K562 (cell line): ENCODE measurements at regions not wholly inside any gene's neighbourhood (a gene's known extent, or its start where the extent isn't known, plus 50 kb on each side); places are given as distances from the start of the nearest gene placed in this dataset.
A peak's percentile ranks its signal among the peaks of the same experiment; 100 is the strongest.

ENCODE experiments used
- ATAC-seq: fragments of 200-7000 bp; cut with Tn5 transposase; 3 replicates; pipeline ENCODE4 v1.9.1; 2020; ENCODE audit warnings: moderate library complexity
- BruUV-seq: library from RNA; stranded (reverse); fragments of 400-500 nt; replicated peaks from 2 replicates; lab custom pipeline; 2021; lab: Mats Ljungman, UMichigan
- CTCF ChIA-PET: fragments of 300-600 bp; formaldehyde crosslinking; extraction: SDS; loops from one replicate; lab custom pipeline; 2021; ENCODE audit warnings: low intra/inter-chr PET ratio; lab: Yijun Ruan, JAX
- POLR2A ChIA-PET: fragments of 300-600, 350-650 bp; sonication (Branson Sonifier 250); formaldehyde crosslinking; extraction: SDS; loops from one replicate; lab custom pipeline; 2021; ENCODE audit warnings: antibody characterized with exemption, inconsistent platforms; lab: Yijun Ruan, JAX
- DNase-seq, 4 experiments: peaks; one replicate each; pipeline versions ENCODE4 v3.0.0 to v3.0.0-alpha.2; 2011 to 2018; ENCODE audit warnings: low spot score in 3 of 4, mixed read lengths in 3 of 4; ENCODE audit errors: extremely low read depth in 1 of 4
- FAIRE-seq: peaks from 2 replicates; lab custom pipeline; 2011; peaks lifted over from hg19 to GRCh38; lab: Jason Lieb, UNC
- H2AFZ ChIP-seq: 2 replicates; pipeline ENCODE4 v1.6.0; 2011; ENCODE audit warnings: low read depth, low read length, control low read depth, inconsistent platforms
- H3K27ac ChIP-seq: fragments of 200-600 bp; 3 replicates; pipeline ENCODE4 v1.8.0; 2011; ENCODE audit warnings: low read depth, mild to moderate bottlenecking, control low read depth, inconsistent platforms, low read length, moderate library complexity, mixed read lengths; ENCODE audit errors: extremely low read depth
- H3K27me3 ChIP-seq, 2 experiments: fragments of 300-600 bp in 1 of 2; 2 replicates in 1 of 2; 3 replicates in 1 of 2; pipeline versions ENCODE4 v1.6.0 to v1.8.0; 2011; ENCODE audit warnings: inconsistent platforms in 2 of 2, low read length in 2 of 2, mild to moderate bottlenecking in 1 of 2, mixed read lengths in 1 of 2, moderate library complexity in 1 of 2; ENCODE audit not compliant: control insufficient read depth in 2 of 2, insufficient read depth in 2 of 2
- H3K36me3 ChIP-seq: fragments of 300-600 bp; 3 replicates; pipeline ENCODE4 v1.8.0; 2011; ENCODE audit warnings: mild to moderate bottlenecking, low read length, inconsistent platforms; ENCODE audit not compliant: control insufficient read depth, insufficient read depth
- H3K4me1 ChIP-seq, 2 experiments: fragments of 200-600 bp in 1 of 2; replicated peaks in 1 of 2; 2 replicates in 1 of 2; 3 replicates in 1 of 2; pipeline versions ENCODE4 v1.5.1 to v1.8.0; 2011; ENCODE audit warnings: inconsistent platforms in 2 of 2, low read length in 2 of 2, mild to moderate bottlenecking in 1 of 2, mixed read lengths in 1 of 2, moderate library complexity in 1 of 2; ENCODE audit not compliant: control insufficient read depth in 2 of 2, insufficient read depth in 2 of 2
- H3K4me2 ChIP-seq: 2 replicates; pipeline ENCODE4 v1.6.1; 2011; ENCODE audit warnings: low read length, control low read depth, inconsistent platforms, mixed read lengths; ENCODE audit not compliant: insufficient read depth
- H3K4me3 ChIP-seq: fragments of 200-600 bp; sonication (generic), shearing (Covaris generic); 2 replicates; pipeline ENCODE4 v1.5.1; 2016; ENCODE audit warnings: control low read depth, inconsistent platforms
- H3K79me2 ChIP-seq: fragments of 200-600 bp; 3 replicates; pipeline ENCODE4 v1.8.0; 2011; ENCODE audit warnings: low read length, inconsistent platforms; ENCODE audit not compliant: control insufficient read depth, insufficient read depth
- H3K9ac ChIP-seq, 2 experiments: 2 replicates each; pipeline versions ENCODE4 v1.6.0 to v1.6.1; 2011; ENCODE audit warnings: low read depth in 2 of 2, low read length in 2 of 2, control low read depth in 1 of 2, inconsistent platforms in 1 of 2, mild to moderate bottlenecking in 1 of 2, mixed read lengths in 1 of 2; ENCODE audit not compliant: insufficient read depth in 1 of 2
- H3K9me1 ChIP-seq: one replicate; pipeline ENCODE4 v1.6.0; 2011; ENCODE audit warnings: inconsistent platforms, mild to moderate bottlenecking, low read length, moderate library complexity; ENCODE audit not compliant: control insufficient read depth, insufficient read depth
- H3K9me3 ChIP-seq: replicated peaks from 2 replicates; pipeline ENCODE4 v1.5.1; 2011; ENCODE audit warnings: low read depth, low read length, inconsistent platforms; ENCODE audit not compliant: control insufficient read depth, insufficient read depth
- H4K20me1 ChIP-seq: replicated peaks from 2 replicates; pipeline ENCODE4 v1.6.1; 2011; ENCODE audit warnings: low read length, inconsistent platforms, mixed read lengths; ENCODE audit not compliant: control insufficient read depth, insufficient read depth
- RAD21 ChIP-seq, 2 experiments: fragments of 250-450 bp in 1 of 2; fragments of 450-650 bp in 1 of 2; sonication (Bioruptor Pico) in 1 of 2; formaldehyde crosslinking in 1 of 2; IDR thresholded peaks in 1 of 2; conservative IDR thresholded peaks in 1 of 2; 2 replicates each; pipeline versions ENCODE4 v1.4.0 to v1.8.0; 2020 to 2022; ENCODE audit warnings: mild to moderate bottlenecking in 2 of 2, moderate library complexity in 1 of 2
- ZFP30 ChIP-seq: fragments of 250-450 bp; sonication (Bioruptor Pico); IDR thresholded peaks from 2 replicates; pipeline ENCODE4 v1.8.0; 2022; ENCODE audit warnings: moderate library complexity, mild to moderate bottlenecking, inconsistent platforms, borderline replicate concordance
- WGBS: fragments of 100-300 bp; shearing (Covaris generic); methylation state at CpG from one replicate; pipeline ENCODE4 v1.1.6; 2016; ENCODE audit warnings: low coverage, mixed read lengths; ENCODE audit not compliant: insufficient coverage; ENCODE audit errors: missing lambda C conversion rate; 5-methylcytosine and 5-hydroxymethylcytosine counted together
- in situ Hi-C: fragments of 300-500 bp; cut with MboI; formaldehyde crosslinking; loops from 4 replicates; pipeline ENCODE4 v1.15.0; 2018; ENCODE audit warnings: inconsistent platforms, mixed read lengths
- intact Hi-C: fragments of 100-400 bp; cut with micrococcal nuclease; formaldehyde crosslinking; loops from 2 replicates; pipeline ENCODE4 v1.14.2; 2022
- TF ChIP-seq, protein P1 (sequence below), 3 experiments: IDR thresholded peaks in 2 of 3; conservative IDR thresholded peaks in 1 of 3; 2 replicates each; pipeline ENCODE4 v1.5.1; 2011 to 2012; ENCODE audit warnings: low read length in 3 of 3, mild to moderate bottlenecking in 3 of 3, control low read depth in 2 of 3, improper control_type of control experiment in 1 of 3, inconsistent platforms in 1 of 3, low read depth in 1 of 3, mixed read lengths in 1 of 3, moderate library complexity in 1 of 3; ENCODE audit not compliant: insufficient read depth in 2 of 3

GRCh38 chr2:39516347-39517101 lies 79.4 kb upstream of the MAP4K3 start:
- intact Hi-C loops: loop anchor here (10.0 kb wide), 1 partner anchor 282 kb away; no protein-coding TSS in a partner anchor
- ChIA-PET CTCF (no interaction called here), POLR2A (interaction anchor here (0.6 to 1.5 kb wide), 2 partner anchors 14 to 156 kb away, joined by 3 read pairs; no protein-coding TSS in a partner anchor)
- H3K4me1 ChIP-seq: peaks cover 19 to 46% of the 10 kb centered on the region in 2 experiments
- H4K20me1 ChIP-seq: no peaks in the 10 kb centered on the region
- no peaks in the 10 kb centered on the region for H3K27me3 ChIP-seq
- H3K36me3 ChIP-seq: no peaks in the 10 kb centered on the region
- H3K9me3 ChIP-seq: peaks cover 3% of the 10 kb centered on the region
- ATAC-seq: no peak
- no peak overlapping the region for H3K9ac ChIP-seq
- H3K27ac ChIP-seq: no peak overlapping the region
- no TSS peak for BruUV-seq
- FAIRE-seq: no peak
- 78% methylated on average over 7 of the region's 8 CpGs for WGBS
- no peak overlapping the region for H2AFZ ChIP-seq
- in situ Hi-C loops: no loop called here
- no peaks in the 10 kb centered on the region for H3K79me2 ChIP-seq
- no peak overlapping the region for H3K4me2 ChIP-seq
- TF ChIP-seq ZFP30 (CRISPR knock-in tag) (no peak), RAD21 (CRISPR knock-in tag; conservative IDR thresholded peaks at IDR 0.05 in 1 of 2, IDR thresholded peaks at IDR 0.05 in 1 of 2) (peak in 1 of 2 experiments; percentile 38; a peak in 1 of 4 replicates)
- TF ChIP-seq, protein P1, sequence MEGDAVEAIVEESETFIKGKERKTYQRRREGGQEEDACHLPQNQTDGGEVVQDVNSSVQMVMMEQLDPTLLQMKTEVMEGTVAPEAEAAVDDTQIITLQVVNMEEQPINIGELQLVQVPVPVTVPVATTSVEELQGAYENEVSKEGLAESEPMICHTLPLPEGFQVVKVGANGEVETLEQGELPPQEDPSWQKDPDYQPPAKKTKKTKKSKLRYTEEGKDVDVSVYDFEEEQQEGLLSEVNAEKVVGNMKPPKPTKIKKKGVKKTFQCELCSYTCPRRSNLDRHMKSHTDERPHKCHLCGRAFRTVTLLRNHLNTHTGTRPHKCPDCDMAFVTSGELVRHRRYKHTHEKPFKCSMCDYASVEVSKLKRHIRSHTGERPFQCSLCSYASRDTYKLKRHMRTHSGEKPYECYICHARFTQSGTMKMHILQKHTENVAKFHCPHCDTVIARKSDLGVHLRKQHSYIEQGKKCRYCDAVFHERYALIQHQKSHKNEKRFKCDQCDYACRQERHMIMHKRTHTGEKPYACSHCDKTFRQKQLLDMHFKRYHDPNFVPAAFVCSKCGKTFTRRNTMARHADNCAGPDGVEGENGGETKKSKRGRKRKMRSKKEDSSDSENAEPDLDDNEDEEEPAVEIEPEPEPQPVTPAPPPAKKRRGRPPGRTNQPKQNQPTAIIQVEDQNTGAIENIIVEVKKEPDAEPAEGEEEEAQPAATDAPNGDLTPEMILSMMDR (IDR thresholded peaks at IDR 0.05 in 2 of 3, conservative IDR thresholded peaks at IDR 0.05 in 1 of 3; ENCODE audit: insufficient read depth in 2 of 3, low read depth in 1 of 3, low read length in 3 of 3): peak in 1 of 3 experiments; percentile 28; a peak in 1 of 6 replicates
- no peaks in the 10 kb centered on the region for H3K9me1 ChIP-seq
- no peak overlapping the region for H3K4me3 ChIP-seq
- DNase-seq: no peak
